NCI-H226 (cell line): ENCODE measurements at regions not wholly inside any gene's neighbourhood (a gene's known extent, or its start where the extent isn't known, plus 50 kb on each side); places are given as distances from the start of the nearest gene placed in this dataset.
"Not testable (repeated sequence)": the region's sequence is repeated elsewhere in the genome, so short reads cannot be mapped to it uniquely, and the experiment has no call there.

Experiments used
- DNase-seq: peaks from one replicate; pipeline ENCODE4 v3.0.0-alpha.2; 2015

GRCh38 chr16:54985156-54985555 lies 54.5 kb downstream of the IRX5 start:
- no peak for DNase-seq

- no peak for DNase-seq
Measured at GRCh38 chr16:54985668-54986067, 55.0 kb downstream of the IRX5 start.

- no peak for DNase-seq
Measured at GRCh38 chr16:54986409-54986808, 55.7 kb downstream of the IRX5 start.

- no peak for DNase-seq
Measured at GRCh38 chr16:54987081-54987480, 56.4 kb downstream of the IRX5 start.

GRCh38 chr16:54991525-54991924 lies 60.9 kb downstream of the IRX5 start:
- no peak for DNase-seq

- not testable (repeated sequence) for DNase-seq
Measured at GRCh38 chr16:54991946-54992345, 61.3 kb downstream of the IRX5 start.

- no peak for DNase-seq
Measured at GRCh38 chr16:54993106-54993895, 62.6 kb downstream of the IRX5 start.

- DNase-seq: no peak
Measured at GRCh38 chr16:54996186-54996585, 65.5 kb downstream of the IRX5 start.

GRCh38 chr16:54998834-54999233 lies 68.2 kb downstream of the IRX5 start:
- DNase-seq: no peak

- no peak for DNase-seq
Measured at GRCh38 chr16:54999481-54999880, 68.8 kb downstream of the IRX5 start.

- no peak for DNase-seq
Measured at GRCh38 chr16:55000595-55000994, 69.9 kb downstream of the IRX5 start.

GRCh38 chr16:55001931-55002330 lies 71.3 kb downstream of the IRX5 start:
- no peak for DNase-seq

GRCh38 chr16:55002419-55002818 lies 71.8 kb downstream of the IRX5 start:
- DNase-seq: no peak

GRCh38 chr16:55003306-55003705 lies 72.6 kb downstream of the IRX5 start:
- DNase-seq: no peak

- no peak for DNase-seq
Measured at GRCh38 chr16:55003916-55004315, 73.3 kb downstream of the IRX5 start.

- no peak for DNase-seq
Measured at GRCh38 chr16:55007504-55007903, 76.8 kb downstream of the IRX5 start.

- DNase-seq: no peak
Measured at GRCh38 chr16:55008836-55009510, 78.3 kb downstream of the IRX5 start.

- DNase-seq: no peak
Measured at GRCh38 chr16:55009581-55009980, 78.9 kb downstream of the IRX5 start.

- no peak for DNase-seq
Measured at GRCh38 chr16:55010492-55011160, 80.0 kb downstream of the IRX5 start.

- no peak for DNase-seq
Measured at GRCh38 chr16:55012362-55012761, 81.7 kb downstream of the IRX5 start.

- no peak for DNase-seq
Measured at GRCh38 chr16:55012793-55013192, 82.1 kb downstream of the IRX5 start.

- no peak for DNase-seq
Measured at GRCh38 chr16:55014022-55014421, 83.4 kb downstream of the IRX5 start.

GRCh38 chr16:55015181-55015913 lies 84.7 kb downstream of the IRX5 start:
- no peak for DNase-seq
